ENCODE measurements at regions not wholly inside any gene's neighbourhood (a gene's known extent, or its start where the extent isn't known, plus 50 kb on each side); places are given as distances from the start of the nearest gene placed in this dataset.

DNA sequence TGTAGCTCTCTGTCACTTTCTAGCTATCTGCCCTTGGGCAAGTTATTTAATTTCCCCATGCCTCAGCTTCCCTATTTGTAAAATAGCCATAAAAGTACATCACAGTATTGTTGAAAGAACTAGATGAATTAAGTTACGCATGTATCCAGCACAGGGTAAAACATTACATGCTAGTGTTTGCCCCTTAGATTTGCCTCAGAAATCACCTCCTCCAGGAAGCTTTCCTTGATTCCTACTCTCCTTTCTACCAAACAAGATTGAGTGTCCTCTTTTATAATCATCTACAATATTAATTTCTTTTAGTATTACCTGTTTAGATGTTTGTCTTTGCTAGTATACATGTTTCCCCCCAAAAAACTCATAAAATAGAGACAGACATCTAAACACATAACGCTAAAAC, 369.5 kb downstream of the GBA3 start:
- TF ChIP-seq, protein P1, sequence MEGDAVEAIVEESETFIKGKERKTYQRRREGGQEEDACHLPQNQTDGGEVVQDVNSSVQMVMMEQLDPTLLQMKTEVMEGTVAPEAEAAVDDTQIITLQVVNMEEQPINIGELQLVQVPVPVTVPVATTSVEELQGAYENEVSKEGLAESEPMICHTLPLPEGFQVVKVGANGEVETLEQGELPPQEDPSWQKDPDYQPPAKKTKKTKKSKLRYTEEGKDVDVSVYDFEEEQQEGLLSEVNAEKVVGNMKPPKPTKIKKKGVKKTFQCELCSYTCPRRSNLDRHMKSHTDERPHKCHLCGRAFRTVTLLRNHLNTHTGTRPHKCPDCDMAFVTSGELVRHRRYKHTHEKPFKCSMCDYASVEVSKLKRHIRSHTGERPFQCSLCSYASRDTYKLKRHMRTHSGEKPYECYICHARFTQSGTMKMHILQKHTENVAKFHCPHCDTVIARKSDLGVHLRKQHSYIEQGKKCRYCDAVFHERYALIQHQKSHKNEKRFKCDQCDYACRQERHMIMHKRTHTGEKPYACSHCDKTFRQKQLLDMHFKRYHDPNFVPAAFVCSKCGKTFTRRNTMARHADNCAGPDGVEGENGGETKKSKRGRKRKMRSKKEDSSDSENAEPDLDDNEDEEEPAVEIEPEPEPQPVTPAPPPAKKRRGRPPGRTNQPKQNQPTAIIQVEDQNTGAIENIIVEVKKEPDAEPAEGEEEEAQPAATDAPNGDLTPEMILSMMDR (IDR thresholded peaks at IDR 0.05), result no peak
- no peak for TF ChIP-seq POLR2A (IDR thresholded peaks at IDR 0.05)
